IPS DF 19.7 (cell line): ENCODE measurements at regions not wholly inside any gene's neighbourhood (a gene's known extent, or its start where the extent isn't known, plus 50 kb on each side); places are given as distances from the start of the nearest gene placed in this dataset.
"Not testable (repeated sequence)": the region's sequence is repeated elsewhere in the genome, so short reads cannot be mapped to it uniquely, and the experiment has no call there.

Source experiments
- DNase-seq: peaks from one replicate; pipeline ENCODE4 v3.0.0-alpha.2; 2013; ENCODE audit warnings: low read depth, low spot score

DNA sequence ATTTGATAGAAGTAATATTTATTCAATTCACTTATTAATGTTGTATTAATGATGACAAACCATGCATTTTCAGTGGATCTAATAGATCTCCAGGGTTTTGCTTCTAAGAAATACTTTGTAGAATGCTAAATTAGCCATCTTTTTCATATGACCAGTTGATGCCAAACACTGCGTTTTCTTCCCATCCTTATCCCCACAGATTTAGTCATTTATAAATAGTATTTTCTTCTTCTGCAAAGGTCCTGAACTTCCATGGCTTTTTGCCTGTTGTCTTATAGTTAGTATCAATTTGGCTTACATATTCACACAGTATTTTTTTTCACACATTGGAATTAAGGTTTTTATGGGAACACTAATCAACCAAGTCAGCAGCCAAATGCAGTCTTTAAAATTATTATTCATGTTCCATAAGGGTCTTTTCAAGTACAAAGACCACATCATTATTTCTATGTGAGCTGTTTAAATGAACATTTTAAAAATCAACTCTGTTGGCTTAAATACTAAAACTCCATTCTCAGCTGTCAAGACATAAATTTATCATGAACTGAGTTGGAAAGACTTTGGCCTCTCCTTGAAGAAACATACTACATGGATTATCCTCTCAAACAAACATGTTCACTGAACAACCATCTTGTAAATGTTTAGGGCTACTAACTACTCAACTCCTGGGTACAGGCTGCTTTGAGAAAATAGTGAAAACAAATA lies 1278.4 kb upstream of the FLRT2 start:
- no peak for DNase-seq

GRCh38 chr14:84252706-84253105 lies 1277.2 kb upstream of the FLRT2 start:
- no peak for DNase-seq

GRCh38 chr14:84253326-84253725 lies 1276.6 kb upstream of the FLRT2 start:
- DNase-seq, result no peak

GRCh38 chr14:84254290-84254689 lies 1275.7 kb upstream of the FLRT2 start:
- DNase-seq, result no peak

- no peak for DNase-seq
These were observed 1267.0 kb upstream of the FLRT2 start for GRCh38 chr14:84262932-84263331.

GRCh38 chr14:84272290-84272721 lies 1257.6 kb upstream of the FLRT2 start:
- DNase-seq, result no peak

- DNase-seq, result no peak
These were observed 1256.8 kb upstream of the FLRT2 start for GRCh38 chr14:84273181-84273580.

GRCh38 chr14:84282618-84283017 lies 1247.3 kb upstream of the FLRT2 start:
- DNase-seq, result no peak

DNA sequence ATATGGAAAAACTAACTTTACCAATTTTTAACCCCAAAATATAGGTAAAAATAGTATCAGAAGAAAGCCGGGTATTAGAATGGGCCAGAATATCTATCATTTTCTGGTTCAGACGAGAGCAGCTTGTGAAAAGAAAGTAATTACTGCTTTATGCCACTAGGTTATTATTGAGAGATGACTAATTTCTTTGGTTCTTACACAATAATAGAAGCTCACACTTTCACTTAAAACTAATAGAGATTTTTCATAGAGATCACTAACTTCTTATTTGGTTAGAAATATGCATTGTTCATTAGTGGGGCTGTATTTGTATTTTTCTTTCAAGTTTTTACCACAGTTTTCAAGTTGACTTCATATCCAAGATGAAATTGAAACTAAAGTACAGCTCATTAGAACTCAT lies 1241.2 kb upstream of the FLRT2 start:
- no peak for DNase-seq

GRCh38 chr14:84298663-84299195 lies 1231.2 kb upstream of the FLRT2 start:
- no peak for DNase-seq

DNA sequence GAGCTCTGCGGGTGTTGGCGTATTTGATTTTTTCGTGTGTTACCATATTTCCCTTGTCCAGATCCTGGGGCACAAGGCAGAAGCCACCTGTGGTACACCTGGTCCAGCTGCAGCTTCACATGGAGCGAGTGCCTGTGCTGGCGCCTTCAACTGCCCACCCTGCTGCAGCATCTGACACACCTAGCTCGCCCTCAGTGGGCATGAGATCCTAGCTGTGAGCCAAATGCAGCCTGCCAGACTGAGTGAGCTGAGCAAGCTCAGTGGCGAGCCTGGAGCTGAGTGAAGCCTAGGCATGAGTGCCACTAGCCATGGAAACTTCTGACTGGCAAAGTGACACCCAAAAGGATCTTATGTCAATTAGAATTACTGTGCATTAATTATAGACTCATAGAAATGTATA lies 1226.8 kb upstream of the FLRT2 start:
- DNase-seq, result no peak

GRCh38 chr14:84312551-84312950 lies 1217.4 kb upstream of the FLRT2 start:
- no peak for DNase-seq

DNA sequence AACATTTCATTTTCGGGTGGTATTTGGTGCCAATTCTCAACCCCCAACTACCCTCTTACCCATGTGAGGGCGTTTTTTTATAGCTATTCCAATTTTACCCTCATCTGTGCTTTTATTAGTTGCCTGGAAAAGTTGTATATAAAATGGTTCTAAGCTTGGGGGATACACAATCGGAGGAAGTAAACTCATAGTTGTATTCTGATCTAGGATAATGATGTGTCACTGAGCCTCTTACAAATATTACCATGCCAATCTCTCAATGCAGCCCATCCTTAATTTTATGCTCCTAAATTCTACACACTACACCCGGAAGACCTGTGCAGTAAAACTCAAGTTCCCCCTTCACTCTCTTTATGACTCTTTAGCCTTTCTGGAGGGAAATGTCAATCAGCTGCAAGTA lies 1206.5 kb upstream of the FLRT2 start:
- no peak for DNase-seq

GRCh38 chr14:84323978-84324377 lies 1206.0 kb upstream of the FLRT2 start:
- DNase-seq, result no peak

DNA sequence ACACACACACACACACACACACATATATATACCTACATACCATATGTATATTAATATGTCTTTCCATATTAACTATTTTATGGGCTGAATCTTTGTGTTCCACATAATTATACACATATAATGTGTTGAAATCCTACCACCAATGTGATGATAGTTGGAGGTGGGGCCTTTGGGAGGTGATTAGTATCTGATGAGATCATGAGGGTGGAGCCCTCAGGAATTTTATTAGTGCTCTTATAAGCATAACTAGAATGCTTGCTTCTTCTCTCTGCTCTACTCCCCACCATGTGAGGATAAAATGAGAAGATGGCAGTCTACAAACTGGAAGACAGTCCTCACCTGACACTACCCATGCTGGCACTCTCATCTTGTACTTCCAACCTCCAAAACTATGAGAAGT lies 1193.5 kb upstream of the FLRT2 start:
- DNase-seq, result no peak

DNA sequence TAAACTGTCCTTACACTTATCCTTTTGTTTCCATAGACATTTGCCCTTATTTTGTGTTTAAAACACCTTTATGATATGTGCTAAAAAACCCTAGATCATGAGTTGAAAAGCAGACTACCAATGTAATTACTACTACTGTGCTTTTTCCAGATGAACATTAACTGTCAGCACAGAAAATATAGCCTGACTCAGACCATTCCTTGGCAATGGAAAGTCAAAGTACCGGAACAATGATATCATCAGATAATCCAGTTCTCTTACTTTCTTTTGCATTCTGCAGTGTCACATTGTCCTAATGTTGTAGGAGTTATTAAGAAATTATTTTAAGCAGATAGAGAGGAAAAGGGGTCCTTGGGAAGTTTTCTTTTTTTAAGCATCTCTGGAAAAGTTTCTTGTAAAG lies 1189.0 kb upstream of the FLRT2 start:
- DNase-seq, result no peak

GRCh38 chr14:84341867-84342266 lies 1188.1 kb upstream of the FLRT2 start:
- DNase-seq, result not testable (repeated sequence)

GRCh38 chr14:84343656-84344055 lies 1186.3 kb upstream of the FLRT2 start:
- no peak for DNase-seq

DNA sequence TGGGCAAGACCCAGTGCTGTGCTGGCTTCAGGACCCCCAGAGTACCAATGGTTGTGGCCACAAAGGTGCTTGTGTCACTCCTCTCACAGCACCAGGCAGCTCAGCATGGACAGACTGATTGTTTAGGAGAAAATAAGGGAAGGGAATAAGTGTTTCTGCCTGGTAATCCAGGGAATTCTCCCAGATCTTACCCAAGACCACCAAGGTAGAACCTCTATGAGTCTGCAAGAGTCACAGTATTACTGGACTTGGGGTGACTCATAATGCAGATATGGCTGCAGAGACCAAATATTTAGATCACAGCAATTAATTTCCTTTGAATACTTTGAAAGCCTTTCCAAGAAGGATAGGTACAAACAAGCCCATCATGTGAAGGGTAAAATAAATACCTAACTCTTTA lies 1178.3 kb upstream of the FLRT2 start:
- DNase-seq, result no peak

DNA sequence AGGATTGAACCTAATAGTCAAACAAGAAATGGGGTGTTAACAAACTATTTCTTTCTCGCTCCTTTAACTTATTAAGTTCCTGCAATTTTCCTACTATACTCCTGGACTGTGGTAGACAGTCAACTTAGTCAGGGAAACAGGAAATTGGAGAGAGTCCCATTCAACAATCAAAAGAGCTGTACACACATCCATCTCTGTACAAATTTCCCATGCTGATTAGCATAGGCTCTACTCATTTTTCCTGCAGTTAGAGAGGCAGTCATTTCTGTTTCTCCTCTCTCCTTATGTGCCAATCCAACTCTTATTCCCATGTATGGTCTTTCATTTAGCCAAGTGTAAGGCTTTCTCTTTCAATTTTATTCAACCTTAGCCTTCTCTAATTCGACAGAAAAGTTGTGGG lies 1168.5 kb upstream of the FLRT2 start:
- DNase-seq, result no peak

- DNase-seq, result no peak
These were observed 1154.7 kb upstream of the FLRT2 start for GRCh38 chr14:84375235-84375634.

GRCh38 chr14:84390010-84390409 lies 1139.9 kb upstream of the FLRT2 start:
- DNase-seq, result no peak

GRCh38 chr14:84397631-84398030 lies 1132.3 kb upstream of the FLRT2 start:
- DNase-seq, result no peak
